ENCODE measurements at regions not wholly inside any gene's neighbourhood (a gene's known extent, or its start where the extent isn't known, plus 50 kb on each side); places are given as distances from the start of the nearest gene placed in this dataset.
A peak's percentile ranks its signal among the peaks of the same experiment; 100 is the strongest.
"Not testable (repeated sequence)": the region's sequence is repeated elsewhere in the genome, so short reads cannot be mapped to it uniquely, and the experiment has no call there.

DNA sequence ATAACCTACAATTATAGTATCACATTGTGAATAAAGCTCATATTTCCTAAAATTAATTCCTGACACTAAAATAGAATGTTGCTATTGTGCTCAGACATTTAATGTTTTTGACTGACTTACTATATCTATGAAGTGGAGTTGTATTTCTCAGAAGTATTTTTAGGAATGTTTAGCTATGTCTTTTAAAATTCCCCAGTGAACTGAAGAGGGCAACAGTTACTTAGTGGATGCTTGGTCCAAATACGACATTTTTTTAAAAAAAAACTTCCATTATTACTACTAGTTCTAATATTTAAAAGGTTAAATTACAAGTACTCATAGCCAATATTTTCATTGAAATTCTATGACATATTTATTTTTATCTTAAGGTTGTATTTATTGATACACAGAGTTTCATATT lies 460.2 kb downstream of the COL12A1 start:
- no peak for DNase-seq (ENCODE audit: extremely low read depth in 1 of 11, low read depth in 9 of 11, low spot score in 4 of 11)

DNA sequence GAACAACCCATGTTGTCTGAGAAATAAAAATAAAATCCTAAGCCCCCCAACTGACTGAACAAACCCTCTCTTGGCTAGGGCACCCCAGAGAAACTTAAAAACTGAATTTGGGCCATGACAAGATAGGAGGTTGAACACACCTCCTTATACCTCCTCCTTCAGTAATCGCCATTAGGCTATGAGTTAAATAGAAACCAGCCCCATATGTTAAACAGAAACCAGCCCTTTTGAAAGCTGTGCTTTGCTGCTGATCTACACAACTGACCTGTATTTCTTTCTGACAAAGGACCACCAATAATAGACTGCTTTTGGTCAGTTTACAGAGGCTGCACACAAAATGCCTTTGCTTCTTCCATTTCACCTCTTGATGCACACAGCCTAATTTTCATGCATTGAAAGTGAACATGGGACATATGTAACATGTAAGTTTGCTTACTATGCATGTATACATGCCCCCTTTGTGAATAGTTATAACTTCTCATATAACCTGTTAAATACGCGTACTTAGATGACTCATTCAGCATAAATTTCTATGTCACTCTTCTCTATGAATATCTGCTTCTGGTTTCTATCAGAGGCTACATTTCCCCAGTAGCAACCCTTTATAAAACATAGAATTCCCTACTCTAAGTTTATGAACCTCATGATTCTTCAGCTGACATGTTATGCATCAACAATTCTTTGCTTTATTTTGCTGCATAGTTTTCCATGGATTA lies 462.9 kb downstream of the COL12A1 start:
- DNase-seq (ENCODE audit: extremely low read depth in 1 of 11, low read depth in 9 of 11, low spot score in 4 of 11): no peak

GRCh38 chr6:74741646-74742045 lies 464.2 kb downstream of the COL12A1 start:
- DNase-seq (ENCODE audit: extremely low read depth in 1 of 11, low read depth in 9 of 11, low spot score in 4 of 11): peak in 2 of 11 donors; percentile 3 to 5

DNA sequence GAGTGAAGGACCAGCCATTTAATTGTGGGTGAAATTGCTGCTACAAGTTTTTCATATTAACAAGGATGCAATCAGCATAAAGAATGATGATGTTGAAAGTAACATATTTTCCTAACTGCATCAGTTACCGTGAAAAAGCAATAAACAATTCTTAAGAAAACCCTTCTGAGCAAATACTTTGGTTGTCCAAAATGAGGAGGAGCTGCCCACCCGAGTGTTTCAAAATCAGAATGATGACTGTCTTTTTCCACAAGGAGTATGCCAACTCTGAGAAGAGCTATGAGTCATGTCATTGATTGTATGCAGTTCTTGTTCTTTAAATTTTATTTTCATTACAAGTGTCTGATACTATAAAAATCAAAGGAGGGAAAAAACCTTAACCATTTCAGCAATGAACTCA lies 470.5 kb downstream of the COL12A1 start:
- no peak for DNase-seq (ENCODE audit: extremely low read depth in 1 of 11, low read depth in 9 of 11, low spot score in 4 of 11)

- no peak for DNase-seq (ENCODE audit: extremely low read depth in 1 of 11, low read depth in 9 of 11, low spot score in 4 of 11)
These were observed 471.0 kb downstream of the COL12A1 start for GRCh38 chr6:74734901-74735300.

GRCh38 chr6:74733830-74734620 lies 471.8 kb downstream of the COL12A1 start:
- no peak for DNase-seq (ENCODE audit: extremely low read depth in 1 of 11, low read depth in 9 of 11, low spot score in 4 of 11)

- DNase-seq (ENCODE audit: extremely low read depth in 1 of 11, low read depth in 9 of 11, low spot score in 4 of 11): no peak
These were observed 473.9 kb downstream of the COL12A1 start for GRCh38 chr6:74731931-74732330.

- DNase-seq (ENCODE audit: extremely low read depth in 1 of 11, low read depth in 9 of 11, low spot score in 4 of 11): no peak
These were observed 474.6 kb downstream of the COL12A1 start for GRCh38 chr6:74731204-74731603.

DNA sequence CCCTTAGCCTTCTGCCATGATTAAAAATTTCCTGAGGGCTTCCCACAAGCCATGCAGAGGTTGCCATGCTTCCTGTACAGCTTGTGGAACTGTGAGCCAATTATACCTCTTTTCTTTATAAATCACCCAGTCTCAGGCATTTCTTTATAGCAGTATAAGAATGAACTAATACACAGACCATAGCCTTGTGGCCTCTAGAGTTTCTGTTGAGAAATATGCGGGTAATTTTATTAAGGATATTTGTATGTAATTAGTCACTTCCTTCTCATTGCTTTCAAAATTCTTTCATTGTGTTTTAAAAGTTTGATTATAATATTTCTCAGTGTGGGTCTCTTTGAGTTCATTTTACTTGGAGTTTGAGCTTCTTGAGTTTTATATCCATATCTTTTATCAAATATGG lies 484.9 kb downstream of the COL12A1 start:
- DNase-seq (ENCODE audit: extremely low read depth in 1 of 11, low read depth in 9 of 11, low spot score in 4 of 11): no peak

GRCh38 chr6:74717591-74717990 lies 488.3 kb downstream of the COL12A1 start:
- no peak for DNase-seq (ENCODE audit: extremely low read depth in 1 of 11, low read depth in 9 of 11, low spot score in 4 of 11)

DNA sequence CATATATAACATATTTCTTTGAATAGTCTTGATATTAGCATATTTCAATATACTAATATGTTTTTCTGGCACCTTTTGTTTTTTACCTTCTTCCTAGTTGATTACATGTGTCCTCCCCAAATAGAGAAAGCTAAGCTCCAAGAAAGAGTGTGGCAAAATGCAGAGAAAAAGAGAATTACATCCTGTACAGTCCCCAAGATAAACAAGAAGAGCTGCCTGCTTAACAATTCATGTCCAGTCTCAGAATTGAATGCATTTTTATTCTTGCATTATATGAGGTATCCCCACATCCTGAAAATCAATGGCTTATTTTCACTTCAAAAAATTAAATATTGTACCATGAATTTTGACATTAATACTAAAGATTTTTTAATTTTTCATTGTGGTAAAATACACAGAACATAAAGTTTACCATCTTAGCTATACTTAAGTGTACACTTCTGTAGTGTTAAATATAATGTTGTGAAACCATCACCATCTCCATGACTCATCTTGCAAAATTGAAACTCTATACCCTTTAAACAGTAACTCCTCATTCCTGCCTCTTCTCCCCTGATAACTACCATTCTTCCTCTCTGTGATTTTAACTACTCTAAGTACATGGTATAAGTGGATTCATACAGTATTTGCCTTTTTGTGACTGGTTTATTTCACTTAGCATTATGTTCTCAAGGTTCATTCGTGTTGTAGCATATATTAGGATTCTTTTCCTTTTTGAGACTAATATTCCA lies 490.3 kb downstream of the COL12A1 start:
- no peak for DNase-seq (ENCODE audit: extremely low read depth in 1 of 11, low read depth in 9 of 11, low spot score in 4 of 11)

DNA sequence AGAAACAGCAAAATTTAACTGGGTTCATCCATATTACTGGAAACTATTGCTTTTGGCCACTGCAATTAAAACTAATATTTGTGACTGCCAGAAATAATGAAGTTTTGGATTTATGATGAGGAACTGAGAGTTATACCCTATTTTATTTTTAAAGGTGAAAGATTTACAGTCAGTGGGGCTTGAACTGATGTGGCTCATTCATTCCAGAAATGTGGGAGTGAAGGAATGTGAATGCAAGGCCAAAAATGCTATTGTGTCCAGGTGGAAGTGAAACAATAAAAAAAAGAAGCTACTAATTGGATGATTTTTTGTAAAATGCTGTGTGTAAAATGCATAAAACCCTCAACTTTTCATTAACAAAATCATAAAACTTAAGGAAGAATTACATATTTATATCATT lies 491.9 kb downstream of the COL12A1 start:
- no peak for DNase-seq (ENCODE audit: extremely low read depth in 1 of 11, low read depth in 9 of 11, low spot score in 4 of 11)

GRCh38 chr6:74705451-74705850 lies 500.4 kb downstream of the COL12A1 start:
- no peak for DNase-seq (ENCODE audit: extremely low read depth in 1 of 11, low read depth in 9 of 11, low spot score in 4 of 11)

DNA sequence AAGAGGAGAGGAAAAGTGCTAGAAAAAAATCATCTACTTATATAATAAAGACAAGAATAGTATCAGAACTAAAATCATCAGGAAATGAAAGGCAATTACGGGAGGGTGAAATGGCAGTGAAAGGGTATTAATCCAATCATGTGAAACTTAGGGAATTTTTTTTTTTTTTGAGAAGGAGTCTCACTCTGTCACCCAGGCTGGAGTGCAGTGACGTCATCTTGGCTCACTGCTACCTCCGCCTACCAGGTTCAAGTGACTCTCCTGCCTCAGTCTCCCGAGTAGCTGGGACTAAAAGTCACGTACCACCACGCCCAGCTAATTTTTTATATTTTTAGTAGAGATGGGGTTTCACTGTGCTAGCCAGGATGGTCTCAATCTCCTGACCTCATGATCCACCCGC lies 501.3 kb downstream of the COL12A1 start:
- DNase-seq (ENCODE audit: extremely low read depth in 1 of 11, low read depth in 9 of 11, low spot score in 4 of 11): not testable (repeated sequence)

- no peak for DNase-seq (ENCODE audit: extremely low read depth in 1 of 11, low read depth in 9 of 11, low spot score in 4 of 11)
These were observed 515.5 kb downstream of the COL12A1 start for GRCh38 chr6:74690365-74690764.

- DNase-seq (ENCODE audit: extremely low read depth in 1 of 11, low read depth in 9 of 11, low spot score in 4 of 11): no peak
These were observed 516.3 kb downstream of the COL12A1 start for GRCh38 chr6:74689601-74690000.

DNA sequence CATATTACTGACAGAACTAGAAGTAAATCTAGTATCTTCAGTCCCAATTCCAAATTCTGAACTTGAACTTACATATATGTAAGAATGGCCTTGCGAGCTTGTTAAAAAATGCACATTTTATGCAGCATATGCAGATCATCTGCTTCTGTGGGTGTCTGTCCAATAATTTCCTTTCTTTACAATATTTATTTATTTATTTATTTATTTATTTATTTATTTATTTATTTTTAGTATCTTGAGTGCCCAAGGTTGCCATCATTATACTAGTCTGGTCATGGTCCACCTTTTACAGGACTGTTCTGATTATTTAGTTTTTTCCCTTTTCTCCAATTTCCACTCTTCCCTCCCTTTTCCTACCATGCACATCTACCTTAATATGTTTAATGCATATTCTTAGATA lies 528.4 kb downstream of the COL12A1 start:
- DNase-seq (ENCODE audit: extremely low read depth in 1 of 11, low read depth in 9 of 11, low spot score in 4 of 11): no peak

DNA sequence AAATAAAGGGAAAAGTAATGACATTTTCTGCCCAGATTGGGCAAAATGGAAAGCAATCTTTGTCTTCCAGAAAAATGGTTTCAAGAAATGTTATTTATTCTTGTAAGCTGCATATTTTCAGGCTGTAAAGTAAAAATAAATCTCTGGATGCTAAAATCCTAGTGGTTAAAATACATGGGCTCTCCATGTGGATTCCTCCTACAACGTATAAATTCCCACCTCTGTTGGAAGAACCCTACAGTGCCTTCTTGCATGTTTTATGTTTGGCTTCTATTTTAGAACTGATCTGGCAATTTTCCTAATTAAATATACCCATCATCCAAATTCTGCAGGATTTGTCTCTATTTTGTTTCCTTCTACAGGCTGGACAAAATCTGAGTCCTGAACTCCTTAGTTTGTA lies 528.9 kb downstream of the COL12A1 start:
- DNase-seq (ENCODE audit: extremely low read depth in 1 of 11, low read depth in 9 of 11, low spot score in 4 of 11): no peak

DNA sequence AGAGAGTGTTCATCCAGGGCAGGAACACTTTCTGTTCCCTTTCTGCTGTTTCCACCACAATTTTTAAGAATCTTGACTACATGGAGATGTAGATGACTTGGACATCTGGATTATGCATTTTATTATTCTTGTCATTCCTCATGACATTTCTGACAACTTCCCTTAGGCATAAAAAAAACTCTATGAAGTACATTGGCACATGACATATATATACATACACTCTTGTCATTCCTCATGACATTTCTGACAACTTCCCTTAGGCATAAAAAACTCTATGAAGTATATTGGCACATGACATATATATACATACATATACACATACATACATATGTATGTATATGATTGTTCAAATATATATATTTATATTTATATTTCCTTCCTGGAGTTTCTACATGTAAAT lies 531.5 kb downstream of the COL12A1 start:
- no peak for DNase-seq (ENCODE audit: extremely low read depth in 1 of 11, low read depth in 9 of 11, low spot score in 4 of 11)

GRCh38 chr6:74671558-74672025 lies 534.3 kb downstream of the COL12A1 start:
- DNase-seq (ENCODE audit: extremely low read depth in 1 of 11, low read depth in 9 of 11, low spot score in 4 of 11): no peak

All from renal cortex interstitium (tissue), 11 donors.